Activated naive CD4-positive, alpha-beta T cell treated with anti-CD3 and anti-CD28 coated beads, Interleukin-2, amount 50 U/mL, for 72 hours (primary cell): ENCODE measurements at regions not wholly inside any gene's neighbourhood (a gene's known extent, or its start where the extent isn't known, plus 50 kb on each side); places are given as distances from the start of the nearest gene placed in this dataset.
"Not testable (repeated sequence)": the region's sequence is repeated elsewhere in the genome, so short reads cannot be mapped to it uniquely, and the experiment has no call there.

Experiments
- ATAC-seq, 2 donors: fragments of 150-1000 bp; cut with Tn5 transposase; 2 replicates each; pipeline ENCODE4 v1.10.0; 2021; ENCODE audit warnings: mild to moderate bottlenecking in 2 of 2, moderate library complexity in 2 of 2
- DNase-seq, 2 donors: peaks; one replicate each; pipeline ENCODE4 v3.0.0; 2021 to 2022; ENCODE audit warnings: low spot score in 2 of 2
- H3K27ac Mint-ChIP-seq, 2 donors: one replicate each; pipeline ENCODE4 v1.8.0; 2022; ENCODE audit warnings: mild to moderate bottlenecking in 2 of 2, mixed read lengths in 2 of 2
- H3K36me3 Mint-ChIP-seq, 2 donors: one replicate each; pipeline ENCODE4 v1.8.0; 2022; ENCODE audit warnings: mixed read lengths in 2 of 2
- H3K9me3 Mint-ChIP-seq, 2 donors: one replicate each; pipeline ENCODE4 v1.8.0; 2022; ENCODE audit warnings: mixed read lengths in 2 of 2

DNA sequence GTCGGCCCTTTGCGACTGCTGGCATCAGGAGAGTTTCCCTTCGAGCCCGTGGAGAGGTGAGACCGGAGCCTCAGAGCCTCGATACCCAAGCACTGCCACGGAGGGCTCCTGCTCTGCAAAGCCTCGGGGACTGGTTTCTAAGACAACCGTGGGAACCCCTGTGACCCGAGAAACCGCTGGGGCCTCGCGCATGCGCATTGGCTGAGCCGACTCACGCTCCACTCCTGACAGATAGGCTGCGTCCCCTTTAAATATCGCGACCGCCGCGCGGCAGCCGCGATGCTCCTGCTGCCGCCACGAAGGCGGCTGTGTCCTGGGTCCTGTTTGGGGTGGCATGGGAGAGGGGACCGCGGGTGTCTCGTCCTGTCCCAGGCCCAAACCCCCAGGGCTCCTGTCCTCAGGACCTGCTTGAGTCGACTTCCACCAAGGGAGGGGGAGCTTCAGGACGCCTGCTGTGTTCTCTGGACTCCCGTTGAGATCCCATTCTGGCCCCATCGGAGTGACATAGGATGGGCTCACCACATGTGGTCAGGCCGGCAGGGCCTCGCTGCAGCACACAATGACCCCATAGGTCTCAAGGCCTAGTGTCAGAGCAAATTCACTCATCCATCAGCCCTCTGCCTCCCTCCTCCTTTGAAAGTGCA is 701.7 kb upstream of the TPTE start:
- not testable (repeated sequence) for H3K27ac Mint-ChIP-seq, DNase-seq, ATAC-seq
- H3K9me3 Mint-ChIP-seq = peaks cover 5 to 11% of the 10 kb centered on the region in 2 donors
- peaks cover 6 to 22% of the 10 kb centered on the region in 2 donors for H3K36me3 Mint-ChIP-seq

GRCh38 chr21:9820579-9820978 is 700.8 kb upstream of the TPTE start:
- ATAC-seq, H3K27ac Mint-ChIP-seq, DNase-seq: not testable (repeated sequence)
- peaks cover 6 to 22% of the 10 kb centered on the region in 2 donors for H3K36me3 Mint-ChIP-seq
- H3K9me3 Mint-ChIP-seq = peaks cover 5 to 11% of the 10 kb centered on the region in 2 donors

GRCh38 chr21:9821472-9821871 is 699.9 kb upstream of the TPTE start:
- Mint-ChIP-seq H3K36me3 (peaks cover 6 to 22% of the 10 kb centered on the region in 2 donors), H3K9me3 (peaks cover 5 to 11% of the 10 kb centered on the region in 2 donors)
- not testable (repeated sequence) for H3K27ac Mint-ChIP-seq, ATAC-seq, DNase-seq

GRCh38 chr21:9822093-9822820 is 699.1 kb upstream of the TPTE start:
- not testable (repeated sequence) for DNase-seq, H3K27ac Mint-ChIP-seq, ATAC-seq
- Mint-ChIP-seq H3K9me3 (peaks cover 5 to 11% of the 10 kb centered on the region in 2 donors), H3K36me3 (peaks cover 6 to 22% of the 10 kb centered on the region in 2 donors)

- peak in 1 of 2 donors; percentile 71 for DNase-seq
- ATAC-seq, H3K27ac Mint-ChIP-seq: not testable (repeated sequence)
- H3K9me3 Mint-ChIP-seq = peaks cover 5 to 11% of the 10 kb centered on the region in 2 donors
- H3K36me3 Mint-ChIP-seq = peaks cover 6 to 22% of the 10 kb centered on the region in 2 donors
Measured at GRCh38 chr21:9823197-9824157, 697.9 kb upstream of the TPTE start.

DNA sequence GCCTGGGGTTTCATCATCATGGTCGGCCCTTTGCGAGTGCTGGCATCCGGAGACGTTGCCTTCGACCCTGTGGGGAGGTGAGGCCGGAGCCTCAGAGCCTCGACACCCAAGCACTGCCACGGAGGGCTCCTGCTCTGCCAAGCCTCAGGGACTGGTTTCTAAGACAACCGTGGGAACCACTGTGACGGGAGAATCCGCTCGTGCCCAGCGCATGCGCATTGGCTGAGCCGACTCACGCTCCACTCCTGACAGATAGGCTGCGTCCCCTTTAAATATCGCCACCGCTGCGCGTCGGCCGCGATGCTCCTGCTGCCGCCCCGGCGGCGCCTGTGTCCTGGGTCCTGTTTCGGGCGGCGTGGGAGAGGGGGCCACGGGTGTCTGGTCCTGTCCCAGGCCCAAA is 690.6 kb upstream of the TPTE start:
- not testable (repeated sequence) for H3K36me3 Mint-ChIP-seq, DNase-seq, H3K27ac Mint-ChIP-seq, H3K9me3 Mint-ChIP-seq, ATAC-seq

- H3K27ac Mint-ChIP-seq, ATAC-seq, H3K9me3 Mint-ChIP-seq, DNase-seq: not testable (repeated sequence)
- peaks cover 0 to 10% of the 10 kb centered on the region in 2 donors for H3K36me3 Mint-ChIP-seq
Measured at GRCh38 chr21:9832751-9833150, 688.6 kb upstream of the TPTE start.

GRCh38 chr21:9836547-9836946 is 684.8 kb upstream of the TPTE start:
- Mint-ChIP-seq H3K9me3 (peaks cover 25 to 28% of the 10 kb centered on the region in 2 donors), H3K36me3 (peaks cover 13 to 24% of the 10 kb centered on the region in 2 donors)
- not testable (repeated sequence) for ATAC-seq, H3K27ac Mint-ChIP-seq, DNase-seq

GRCh38 chr21:9837001-9837400 is 684.4 kb upstream of the TPTE start:
- H3K9me3 Mint-ChIP-seq = peaks cover 25 to 28% of the 10 kb centered on the region in 2 donors
- not testable (repeated sequence) for DNase-seq, H3K27ac Mint-ChIP-seq, ATAC-seq
- peaks cover 13 to 24% of the 10 kb centered on the region in 2 donors for H3K36me3 Mint-ChIP-seq

- not testable (repeated sequence) for DNase-seq, H3K27ac Mint-ChIP-seq, ATAC-seq
- H3K9me3 Mint-ChIP-seq = peaks cover 25 to 28% of the 10 kb centered on the region in 2 donors
- peaks cover 13 to 24% of the 10 kb centered on the region in 2 donors for H3K36me3 Mint-ChIP-seq
Measured at GRCh38 chr21:9837526-9837925, 683.9 kb upstream of the TPTE start.

- Mint-ChIP-seq H3K9me3 (peaks cover 27 to 31% of the 10 kb centered on the region in 2 donors), H3K36me3 (peaks cover 13 to 24% of the 10 kb centered on the region in 2 donors), H3K27ac (peak overlapping the region in 1 of 2 donors; percentile 85)
- ATAC-seq (no peak), DNase-seq (no peak)
Measured at GRCh38 chr21:9837946-9838737, 683.2 kb upstream of the TPTE start.

DNA sequence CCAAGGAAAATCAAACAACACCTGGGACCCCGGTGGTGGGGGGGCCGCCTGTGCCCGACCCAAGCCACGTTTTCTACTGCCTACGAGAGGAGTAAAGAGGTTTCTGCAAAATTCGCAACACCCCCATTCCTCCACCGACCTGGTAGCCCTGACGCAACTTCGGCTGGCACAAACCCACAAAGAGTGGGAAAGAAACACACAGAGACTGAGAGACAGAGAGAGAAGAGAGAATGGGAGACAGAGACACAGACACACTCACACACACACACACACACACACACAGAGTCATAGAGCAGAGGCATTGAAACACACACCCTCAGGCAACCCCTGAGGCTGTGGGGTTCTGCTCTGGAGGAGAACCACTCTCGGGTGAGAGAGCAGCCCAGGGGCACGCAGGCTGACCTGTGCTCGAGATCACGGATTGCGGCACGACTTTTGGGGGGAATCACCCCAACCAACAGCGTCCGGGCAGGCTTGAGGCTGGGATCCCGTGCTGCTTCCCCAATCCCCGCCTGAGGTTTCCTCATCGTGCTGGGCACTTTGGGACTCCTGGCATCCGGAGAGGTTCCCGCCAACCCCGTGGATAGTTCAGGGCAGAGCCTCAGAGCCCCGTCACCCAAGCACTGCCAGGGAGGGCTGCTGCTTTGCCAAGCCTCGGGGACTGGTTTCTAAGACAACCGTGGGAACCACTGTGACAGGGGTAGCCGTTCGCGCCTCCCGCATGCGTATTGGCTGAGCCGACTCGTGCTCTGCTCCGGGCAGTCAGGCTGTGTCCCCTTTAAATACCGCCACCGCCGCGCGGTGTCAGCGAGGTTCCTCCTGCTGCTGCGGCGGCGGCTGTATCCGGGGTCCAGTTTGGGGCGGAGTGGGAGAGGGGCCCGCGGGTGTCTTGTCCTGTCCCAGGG is 682.4 kb upstream of the TPTE start:
- H3K27ac Mint-ChIP-seq = peak overlapping the region in 1 of 2 donors; percentile 85

GRCh38 chr21:9844106-9844505 is 677.3 kb upstream of the TPTE start:
- DNase-seq, ATAC-seq, H3K36me3 Mint-ChIP-seq, H3K27ac Mint-ChIP-seq: not testable (repeated sequence)
- peaks cover 15 to 21% of the 10 kb centered on the region in 2 donors for H3K9me3 Mint-ChIP-seq

More for the DNA sequence above, 682.4 kb upstream of the TPTE start:
- Mint-ChIP-seq H3K9me3 (peaks cover 31% of the 10 kb centered on the region in 2 donors), H3K36me3 (peaks cover 13 to 24% of the 10 kb centered on the region in 2 donors)
- DNase-seq (no peak), ATAC-seq (no peak)

DNA sequence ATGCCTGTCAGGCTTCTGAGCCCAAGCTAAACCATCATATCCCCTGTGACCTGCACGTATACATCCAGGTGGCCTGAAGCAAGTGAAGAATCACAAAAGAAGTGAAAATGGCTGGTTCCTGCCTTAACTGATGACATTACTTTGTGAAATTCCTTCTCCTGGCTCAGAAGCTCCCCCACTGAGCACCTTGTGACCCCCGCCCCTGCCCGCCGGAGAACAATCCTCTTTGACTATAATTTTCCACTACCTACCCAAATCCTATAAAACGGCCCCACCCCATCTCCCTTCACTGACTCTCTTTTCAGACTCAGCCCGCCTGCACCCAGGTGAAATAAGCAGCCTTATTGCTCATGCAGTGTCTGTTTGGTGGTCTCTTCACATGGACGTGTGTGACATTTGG is 673.9 kb upstream of the TPTE start:
- not testable (repeated sequence) for ATAC-seq, H3K36me3 Mint-ChIP-seq, H3K27ac Mint-ChIP-seq, DNase-seq
- peaks cover 7 to 12% of the 10 kb centered on the region in 2 donors for H3K9me3 Mint-ChIP-seq

GRCh38 chr21:9851166-9851565 is 670.2 kb upstream of the TPTE start:
- H3K27ac Mint-ChIP-seq, ATAC-seq, H3K36me3 Mint-ChIP-seq, H3K9me3 Mint-ChIP-seq, DNase-seq: not testable (repeated sequence)
